Neural progenitor cell (in vitro differentiated cells): ENCODE measurements at regions not wholly inside any gene's neighbourhood (a gene's known extent, or its start where the extent isn't known, plus 50 kb on each side); places are given as distances from the start of the nearest gene placed in this dataset.

Experiments
- EZH2 ChIP-seq: fragments of 200-600 bp; sonication (generic); IDR thresholded peaks from 2 replicates; pipeline ENCODE4 v1.6.1; 2017; ENCODE audit warnings: antibody characterized with exemption, mild to moderate bottlenecking, moderate library complexity
- EZH2phosphoT487 ChIP-seq: fragments of 200-600 bp; sonication (generic); IDR thresholded peaks from 2 replicates; pipeline ENCODE4 v1.6.1; 2017; ENCODE audit warnings: antibody characterized with exemption
- TF ChIP-seq, protein P1 (sequence below): fragments of 200-600 bp; sonication (generic); IDR thresholded peaks from 2 replicates; pipeline ENCODE4 v1.5.1; 2017; ENCODE audit warnings: antibody characterized with exemption, mild to moderate bottlenecking

DNA sequence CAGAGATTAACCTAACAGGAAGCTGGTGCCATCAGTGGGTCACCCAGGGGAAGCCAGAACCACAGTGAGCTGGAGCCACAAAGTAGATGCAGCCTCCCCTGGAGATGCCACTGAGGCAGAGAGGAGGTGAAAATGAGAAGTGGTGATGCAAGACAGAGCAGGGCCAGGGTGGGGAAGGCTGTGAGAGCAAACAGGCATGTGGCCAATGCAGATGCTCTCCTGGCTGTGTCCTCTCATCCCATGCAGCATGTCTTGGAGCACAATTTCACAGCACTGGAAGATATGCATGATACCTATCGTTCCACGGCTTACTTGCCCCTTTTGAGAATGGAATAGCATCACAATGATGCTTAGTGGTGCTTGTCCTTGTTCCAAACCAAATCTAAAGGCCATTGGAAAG is 126.3 kb downstream of the ABHD5 start:
- TF ChIP-seq, protein P1, sequence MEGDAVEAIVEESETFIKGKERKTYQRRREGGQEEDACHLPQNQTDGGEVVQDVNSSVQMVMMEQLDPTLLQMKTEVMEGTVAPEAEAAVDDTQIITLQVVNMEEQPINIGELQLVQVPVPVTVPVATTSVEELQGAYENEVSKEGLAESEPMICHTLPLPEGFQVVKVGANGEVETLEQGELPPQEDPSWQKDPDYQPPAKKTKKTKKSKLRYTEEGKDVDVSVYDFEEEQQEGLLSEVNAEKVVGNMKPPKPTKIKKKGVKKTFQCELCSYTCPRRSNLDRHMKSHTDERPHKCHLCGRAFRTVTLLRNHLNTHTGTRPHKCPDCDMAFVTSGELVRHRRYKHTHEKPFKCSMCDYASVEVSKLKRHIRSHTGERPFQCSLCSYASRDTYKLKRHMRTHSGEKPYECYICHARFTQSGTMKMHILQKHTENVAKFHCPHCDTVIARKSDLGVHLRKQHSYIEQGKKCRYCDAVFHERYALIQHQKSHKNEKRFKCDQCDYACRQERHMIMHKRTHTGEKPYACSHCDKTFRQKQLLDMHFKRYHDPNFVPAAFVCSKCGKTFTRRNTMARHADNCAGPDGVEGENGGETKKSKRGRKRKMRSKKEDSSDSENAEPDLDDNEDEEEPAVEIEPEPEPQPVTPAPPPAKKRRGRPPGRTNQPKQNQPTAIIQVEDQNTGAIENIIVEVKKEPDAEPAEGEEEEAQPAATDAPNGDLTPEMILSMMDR = no peak
- TF ChIP-seq EZH2 = no peak
- TF ChIP-seq EZH2phosphoT487 = no peak
